ENCODE measurements at regions not wholly inside any gene's neighbourhood (a gene's known extent, or its start where the extent isn't known, plus 50 kb on each side); places are given as distances from the start of the nearest gene placed in this dataset.

DNA sequence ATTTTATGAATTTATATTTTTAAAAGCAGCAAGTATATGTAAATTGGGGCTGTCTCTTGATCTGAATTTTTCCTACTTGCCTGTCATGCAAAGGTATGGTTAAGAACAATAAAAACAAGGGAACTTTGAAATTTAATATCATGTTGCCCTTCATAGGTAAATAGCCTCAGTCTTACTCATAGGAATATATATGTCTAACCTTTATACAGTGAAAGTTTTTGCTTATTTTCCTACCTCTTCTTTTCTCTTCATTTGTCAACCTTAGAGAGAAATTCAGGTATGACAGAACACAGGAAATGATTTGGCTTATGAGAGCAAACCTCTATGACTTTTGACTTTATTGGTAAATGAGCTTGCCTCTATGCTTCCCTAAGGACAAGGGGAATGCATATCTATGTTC is 716.0 kb downstream of the CENPC start:
- TF ChIP-seq, protein P1, sequence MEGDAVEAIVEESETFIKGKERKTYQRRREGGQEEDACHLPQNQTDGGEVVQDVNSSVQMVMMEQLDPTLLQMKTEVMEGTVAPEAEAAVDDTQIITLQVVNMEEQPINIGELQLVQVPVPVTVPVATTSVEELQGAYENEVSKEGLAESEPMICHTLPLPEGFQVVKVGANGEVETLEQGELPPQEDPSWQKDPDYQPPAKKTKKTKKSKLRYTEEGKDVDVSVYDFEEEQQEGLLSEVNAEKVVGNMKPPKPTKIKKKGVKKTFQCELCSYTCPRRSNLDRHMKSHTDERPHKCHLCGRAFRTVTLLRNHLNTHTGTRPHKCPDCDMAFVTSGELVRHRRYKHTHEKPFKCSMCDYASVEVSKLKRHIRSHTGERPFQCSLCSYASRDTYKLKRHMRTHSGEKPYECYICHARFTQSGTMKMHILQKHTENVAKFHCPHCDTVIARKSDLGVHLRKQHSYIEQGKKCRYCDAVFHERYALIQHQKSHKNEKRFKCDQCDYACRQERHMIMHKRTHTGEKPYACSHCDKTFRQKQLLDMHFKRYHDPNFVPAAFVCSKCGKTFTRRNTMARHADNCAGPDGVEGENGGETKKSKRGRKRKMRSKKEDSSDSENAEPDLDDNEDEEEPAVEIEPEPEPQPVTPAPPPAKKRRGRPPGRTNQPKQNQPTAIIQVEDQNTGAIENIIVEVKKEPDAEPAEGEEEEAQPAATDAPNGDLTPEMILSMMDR (IDR thresholded peaks at IDR 0.05; ENCODE audit: insufficient read depth, low read length, poor library complexity, severe bottlenecking), result no peak
- TF ChIP-seq EZH2phosphoT487 (conservative IDR thresholded peaks at IDR 0.05; ENCODE audit: low read length), result no peak

Data from SU-DHL-6 (cell line).